ENCODE measurements at regions not wholly inside any gene's neighbourhood (a gene's known extent, or its start where the extent isn't known, plus 50 kb on each side); places are given as distances from the start of the nearest gene placed in this dataset.

GRCh38 chr15:79230766-79231165, 51.8 kb upstream of the ANKRD34C start:
- no peak for DNase-seq

GRCh38 chr15:79222808-79223207, 59.7 kb upstream of the ANKRD34C start:
- DNase-seq: no peak

GRCh38 chr15:79221696-79222095, 60.8 kb upstream of the ANKRD34C start:
- DNase-seq: no peak

GRCh38 chr15:79219393-79220056, 63.0 kb upstream of the ANKRD34C start:
- no peak for DNase-seq

- no peak for DNase-seq
These were observed 63.8 kb upstream of the ANKRD34C start for GRCh38 chr15:79218588-79219200.

- no peak for DNase-seq
These were observed 68.9 kb upstream of the ANKRD34C start for GRCh38 chr15:79213650-79214049.

- DNase-seq: no peak
These were observed 69.8 kb upstream of the ANKRD34C start for GRCh38 chr15:79212589-79213157.

- DNase-seq: no peak
These were observed 71.0 kb upstream of the ANKRD34C start for GRCh38 chr15:79211481-79211880.

GRCh38 chr15:79209690-79210089, 72.8 kb upstream of the ANKRD34C start:
- DNase-seq: no peak

GRCh38 chr15:79209116-79209515, 73.4 kb upstream of the ANKRD34C start:
- no peak for DNase-seq

- DNase-seq: no peak
These were observed 74.3 kb upstream of the ANKRD34C start for GRCh38 chr15:79208179-79208578.

- no peak for DNase-seq
These were observed 75.6 kb upstream of the ANKRD34C start for GRCh38 chr15:79206940-79207339.

GRCh38 chr15:79204886-79205675, 77.4 kb upstream of the ANKRD34C start:
- DNase-seq: no peak

- DNase-seq: no peak
These were observed 84.1 kb upstream of the ANKRD34C start for GRCh38 chr15:79198461-79198860.

GRCh38 chr15:79197285-79197684, 85.2 kb upstream of the ANKRD34C start:
- no peak for DNase-seq

GRCh38 chr15:79195802-79196201, 86.7 kb upstream of the ANKRD34C start:
- no peak for DNase-seq

- no peak for DNase-seq
These were observed 87.3 kb upstream of the ANKRD34C start for GRCh38 chr15:79195239-79195638.

- no peak for DNase-seq
These were observed 88.1 kb upstream of the ANKRD34C start for GRCh38 chr15:79194386-79194785.

GRCh38 chr15:79193549-79193948, 89.0 kb upstream of the ANKRD34C start:
- no peak for DNase-seq

GRCh38 chr15:79193103-79193502, 89.4 kb upstream of the ANKRD34C start:
- no peak for DNase-seq

- no peak for DNase-seq
These were observed 90.0 kb upstream of the ANKRD34C start for GRCh38 chr15:79192462-79193036.

- DNase-seq: no peak
These were observed 92.4 kb upstream of the ANKRD34C start for GRCh38 chr15:79190093-79190492.

- DNase-seq: no peak
These were observed 95.9 kb upstream of the ANKRD34C start for GRCh38 chr15:79186616-79187015.
